GM20000 (cell line): ENCODE measurements at regions not wholly inside any gene's neighbourhood (a gene's known extent, or its start where the extent isn't known, plus 50 kb on each side); places are given as distances from the start of the nearest gene placed in this dataset.

Source experiments
- DNase-seq: peaks from one replicate; pipeline ENCODE4 v3.0.0; 2012; ENCODE audit warnings: low spot score
- CTCF ChIP-seq: IDR thresholded peaks from 2 replicates; pipeline ENCODE4 v1.5.1; 2012; ENCODE audit warnings: mild to moderate bottlenecking, control low read depth; ENCODE audit errors: extremely low read depth, missing control alignments

GRCh38 chr12:34333337-34333736, 311.0 kb downstream of the ALG10 start:
- no peak for TF ChIP-seq CTCF
- DNase-seq = no peak

- DNase-seq = no peak
- no peak for TF ChIP-seq CTCF
Measured at GRCh38 chr12:34334538-34334937, 312.2 kb downstream of the ALG10 start.

GRCh38 chr12:34334953-34335743, 312.9 kb downstream of the ALG10 start:
- TF ChIP-seq CTCF = no peak
- DNase-seq = no peak

GRCh38 chr12:34335819-34336262, 313.5 kb downstream of the ALG10 start:
- no peak for DNase-seq
- TF ChIP-seq CTCF = no peak

- DNase-seq = no peak
- no peak for TF ChIP-seq CTCF
Measured at GRCh38 chr12:34336619-34337465, 314.5 kb downstream of the ALG10 start.

- TF ChIP-seq CTCF = no peak
- DNase-seq = no peak
Measured at GRCh38 chr12:34338751-34339150, 316.5 kb downstream of the ALG10 start.

GRCh38 chr12:34339922-34340321, 317.6 kb downstream of the ALG10 start:
- no peak for DNase-seq
- TF ChIP-seq CTCF = no peak
